Small intestine (tissue), 7 donors: ENCODE measurements at regions not wholly inside any gene's neighbourhood (a gene's known extent, or its start where the extent isn't known, plus 50 kb on each side); places are given as distances from the start of the nearest gene placed in this dataset.
"Not testable (repeated sequence)": the region's sequence is repeated elsewhere in the genome, so short reads cannot be mapped to it uniquely, and the experiment has no call there.

Source experiments
- DNase-seq, 2 donors: peaks; one replicate each; pipeline versions ENCODE4 v3.0.0 to v3.0.0-alpha.2; 2013
- FAIRE-seq: peaks from 2 replicates; lab custom pipeline; 2012; peaks lifted over from hg19 to GRCh38; lab: Jason Lieb, UNC
- H3K27ac ChIP-seq, 3 donors: one replicate each; pipeline ENCODE4 v1.5.1; 2013; ENCODE audit warnings: low read length in 2 of 3, mild to moderate bottlenecking in 2 of 3, control low read depth in 1 of 3, inconsistent platforms in 1 of 3, low read depth in 1 of 3, moderate library complexity in 1 of 3
- H3K27me3 ChIP-seq, 3 donors: one replicate each; pipeline ENCODE4 v1.6.1; 2013; ENCODE audit warnings: low read length in 3 of 3, inconsistent platforms in 1 of 3; ENCODE audit not compliant: control insufficient read depth in 3 of 3, insufficient read depth in 3 of 3
- H3K36me3 ChIP-seq, 3 donors: one replicate each; pipeline ENCODE4 v1.6.1; 2013; ENCODE audit warnings: low read length in 3 of 3, inconsistent platforms in 1 of 3, low read depth in 1 of 3, mild to moderate bottlenecking in 1 of 3, moderate library complexity in 1 of 3; ENCODE audit not compliant: control insufficient read depth in 3 of 3, insufficient read depth in 2 of 3
- H3K4me1 ChIP-seq, 3 donors: one replicate each; pipeline ENCODE4 v1.6.1; 2013; ENCODE audit warnings: low read length in 2 of 3, inconsistent platforms in 1 of 3, low read depth in 1 of 3, mild to moderate bottlenecking in 1 of 3, moderate library complexity in 1 of 3; ENCODE audit not compliant: control insufficient read depth in 3 of 3, insufficient read depth in 2 of 3
- H3K4me3 ChIP-seq, 3 donors: one replicate each; pipeline ENCODE4 v1.5.1; 2013; ENCODE audit warnings: low read length in 3 of 3, control low read depth in 1 of 3, inconsistent platforms in 1 of 3, low read depth in 1 of 3, mild to moderate bottlenecking in 1 of 3, moderate library complexity in 1 of 3
- H3K9me3 ChIP-seq, 2 donors: one replicate each; pipeline ENCODE4 v1.6.1; 2013; ENCODE audit warnings: low read depth in 1 of 2, low read length in 1 of 2; ENCODE audit not compliant: control insufficient read depth in 2 of 2, insufficient read depth in 1 of 2
- WGBS, 3 donors: extraction: QIAGEN DNeasy Blood & Tissue Kit; methylation state at CpG; one replicate each; pipeline ENCODE4 v1.1.7; 2013; 5-methylcytosine and 5-hydroxymethylcytosine counted together
- donor health status: healthy with polysubstance abuse.
- donor health status: control.
- donor health status: control.
- donor health status: Bipolar disorder and iron deficiency.
- donor health status: healthy.

- Histone ChIP-seq H3K36me3 (no peaks in the 10 kb centered on the region), H3K4me1 (peaks cover 0 to 5% (median 4%) of the 10 kb centered on the region in 3 donors), H3K4me3 (no peak overlapping the region), H3K27me3 (peaks cover 0 to 2% (median 0%) of the 10 kb centered on the region in 3 donors), H3K27ac (no peak overlapping the region), H3K9me3 (no peaks in the 10 kb centered on the region)
- 77 to 84% (median 78%) methylated on average over 8 of the region's 8 CpGs for WGBS, 3 donors
- no peak for DNase-seq
- FAIRE-seq, result no peak
Observed at GRCh38 chr1:30660241-30660640, 63.1 kb downstream of the MATN1 start.

- WGBS, 3 donors, result 70 to 77% (median 75%) methylated on average over 8 of the region's 8 CpGs
- FAIRE-seq, result no peak
- no peak for DNase-seq
Observed at GRCh38 chr1:30659702-30660101, 63.7 kb downstream of the MATN1 start.

GRCh38 chr1:30658375-30658774 is 65.0 kb downstream of the MATN1 start:
- not testable (repeated sequence) for H3K4me1 ChIP-seq, H3K4me3 ChIP-seq, H3K27me3 ChIP-seq, FAIRE-seq, DNase-seq, H3K27ac ChIP-seq, H3K36me3 ChIP-seq, H3K9me3 ChIP-seq
- 85 to 88% (median 85%) methylated on average over 4 of the region's 4 CpGs for WGBS, 3 donors

More at GRCh38 chr1:30659702-30660101, 63.7 kb downstream of the MATN1 start:
- Histone ChIP-seq H3K4me1 (peaks cover 0 to 5% (median 4%) of the 10 kb centered on the region in 3 donors), H3K9me3 (no peaks in the 10 kb centered on the region), H3K27me3 (peaks cover 0 to 2% (median 0%) of the 10 kb centered on the region in 3 donors), H3K27ac (no peak overlapping the region), H3K4me3 (no peak overlapping the region), H3K36me3 (no peaks in the 10 kb centered on the region)

GRCh38 chr1:30658014-30658336 is 65.4 kb downstream of the MATN1 start:
- peaks cover 0 to 2% (median 1%) of the 10 kb centered on the region in 3 donors for H3K4me1 ChIP-seq
- H3K9me3 ChIP-seq, result no peaks in the 10 kb centered on the region
- 55 to 74% (median 59%) methylated on average over 8 of the region's 8 CpGs for WGBS, 3 donors
- no peak overlapping the region for H3K4me3 ChIP-seq
- H3K27me3 ChIP-seq, result peaks cover 0 to 2% (median 0%) of the 10 kb centered on the region in 3 donors
- FAIRE-seq (no peak), DNase-seq (no peak)
- no peaks in the 10 kb centered on the region for H3K36me3 ChIP-seq
- H3K27ac ChIP-seq, result peak overlapping the region in 1 of 3 donors; percentile 16

- Histone ChIP-seq H3K36me3 (no peaks in the 10 kb centered on the region), H3K4me3 (no peak overlapping the region), H3K27ac (peak overlapping the region in 1 of 3 donors; percentile 16), H3K4me1 (no peaks in the 10 kb centered on the region), H3K27me3 (peaks cover 0 to 2% (median 0%) of the 10 kb centered on the region in 3 donors), H3K9me3 (no peaks in the 10 kb centered on the region)
- FAIRE-seq (no peak), DNase-seq (peak; percentile 36 to 91)
- WGBS, 3 donors, result 28 to 56% (median 33%) methylated on average over 19 to 22 of the region's 22 CpGs
Observed at GRCh38 chr1:30657131-30658013, 66.0 kb downstream of the MATN1 start.

- peaks cover 0 to 2% (median 0%) of the 10 kb centered on the region in 3 donors for H3K27me3 ChIP-seq
- no peak for FAIRE-seq
Observed at GRCh38 chr1:30656171-30656940, 67.0 kb downstream of the MATN1 start.

GRCh38 chr1:30655672-30656071 is 67.7 kb downstream of the MATN1 start:
- H3K4me3 ChIP-seq, result no peak overlapping the region
- FAIRE-seq (no peak), DNase-seq (no peak)
- no peak overlapping the region for H3K27ac ChIP-seq
- WGBS, 3 donors, result 97 to 100% (median 98%) methylated on average over 2 of the region's 3 CpGs
- H3K9me3 ChIP-seq, result no peaks in the 10 kb centered on the region
- no peaks in the 10 kb centered on the region for H3K27me3 ChIP-seq
- H3K36me3 ChIP-seq, result no peaks in the 10 kb centered on the region
- H3K4me1 ChIP-seq, result no peaks in the 10 kb centered on the region

More at GRCh38 chr1:30656171-30656940, 67.0 kb downstream of the MATN1 start:
- H3K4me3 ChIP-seq, result no peak overlapping the region
- no peak overlapping the region for H3K27ac ChIP-seq
- no peaks in the 10 kb centered on the region for H3K36me3 ChIP-seq
- 56 to 66% (median 65%) methylated on average over 27 of the region's 27 CpGs for WGBS, 3 donors
- no peaks in the 10 kb centered on the region for H3K4me1 ChIP-seq
- no peaks in the 10 kb centered on the region for H3K9me3 ChIP-seq
- DNase-seq, result no peak

- Histone ChIP-seq H3K27me3 (peaks cover 0 to 7% (median 0%) of the 10 kb centered on the region in 3 donors), H3K36me3 (no peaks in the 10 kb centered on the region), H3K4me3 (no peak overlapping the region), H3K9me3 (no peaks in the 10 kb centered on the region), H3K4me1 (no peaks in the 10 kb centered on the region), H3K27ac (no peak overlapping the region)
- DNase-seq, result no peak
- 65 to 82% (median 78%) methylated on average over 5 of the region's 5 CpGs for WGBS, 3 donors
- no peak for FAIRE-seq
Observed at GRCh38 chr1:30654188-30654587, 69.2 kb downstream of the MATN1 start.
